B cell (primary cell): ENCODE measurements at regions not wholly inside any gene's neighbourhood (a gene's known extent, or its start where the extent isn't known, plus 50 kb on each side); places are given as distances from the start of the nearest gene placed in this dataset.

Source experiments
- CTCF ChIP-seq: fragments of 200-600 bp; IDR thresholded peaks from one replicate; pipeline ENCODE4 v1.8.0; 2022; ENCODE audit warnings: antibody characterized with exemption, mild to moderate bottlenecking
- EZH2 ChIP-seq: IDR thresholded peaks from 2 replicates; pipeline ENCODE4 v1.6.1; 2012; ENCODE audit warnings: borderline replicate concordance, low read depth, mild to moderate bottlenecking, moderate library complexity, low read length; ENCODE audit not compliant: insufficient read depth, poor library complexity, severe bottlenecking

GRCh38 chr10:8297959-8298358, 243.5 kb downstream of the GATA3 start:
- TF ChIP-seq EZH2 (no peak), CTCF (no peak)
